Inferior parietal cortex (tissue), 1 donor: ENCODE measurements at regions not wholly inside any gene's neighbourhood (a gene's known extent, or its start where the extent isn't known, plus 50 kb on each side); places are given as distances from the start of the nearest gene placed in this dataset.
A peak's percentile ranks its signal among the peaks of the same experiment; 100 is the strongest.

Source experiments
- DNase-seq: peaks from one replicate; pipeline ENCODE4 v3.0.0-alpha.2; 2016; ENCODE audit errors: extremely low spot score

DNA sequence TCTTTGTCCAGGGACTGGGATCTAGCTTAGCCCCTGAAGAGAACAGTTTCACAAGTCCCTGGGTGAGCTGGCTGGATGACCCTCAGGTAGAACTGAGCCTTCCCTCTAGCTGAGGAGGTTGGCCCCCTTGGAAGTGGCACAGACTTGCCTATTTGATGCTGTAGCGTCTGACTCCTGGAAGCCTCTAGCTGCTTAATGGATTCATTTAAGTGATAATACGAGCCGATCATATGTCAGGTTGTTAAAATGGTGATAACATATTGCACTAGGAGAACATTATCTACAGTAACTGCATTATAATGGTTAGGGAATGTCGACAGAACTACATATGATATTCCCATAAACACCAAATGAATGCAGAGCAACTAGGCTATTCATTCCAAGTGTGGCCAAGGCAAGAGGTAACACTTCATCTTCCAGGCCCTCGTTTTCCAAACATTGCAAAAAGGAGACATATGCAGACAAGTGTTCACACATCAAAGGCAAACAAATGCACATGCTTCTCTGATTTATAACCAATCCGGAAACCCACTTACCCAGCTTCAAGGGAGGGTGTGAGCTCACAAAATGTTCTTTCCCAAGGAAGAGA is 340.1 kb upstream of the PLXNA2 start:
- no peak for DNase-seq

DNA sequence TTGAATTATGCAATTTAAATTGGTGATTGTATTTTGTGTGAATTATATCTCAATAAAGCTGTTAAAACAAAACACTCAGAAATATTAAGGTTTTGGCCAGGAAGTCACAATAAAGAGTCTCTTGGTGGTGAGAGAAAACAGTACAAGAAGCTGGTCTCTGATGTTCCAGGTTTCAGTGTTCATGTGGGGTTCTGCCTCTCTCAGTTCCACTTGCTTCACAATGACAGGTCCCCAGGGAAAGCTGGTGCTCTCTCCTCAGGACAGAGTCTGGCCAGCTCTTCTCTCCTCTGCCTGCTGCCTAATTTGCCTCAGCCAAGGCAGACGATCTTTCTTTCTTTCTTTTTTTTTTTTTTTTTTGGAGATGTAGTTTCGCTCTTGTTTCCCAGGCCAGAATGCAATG is 342.9 kb upstream of the PLXNA2 start:
- DNase-seq: no peak

DNA sequence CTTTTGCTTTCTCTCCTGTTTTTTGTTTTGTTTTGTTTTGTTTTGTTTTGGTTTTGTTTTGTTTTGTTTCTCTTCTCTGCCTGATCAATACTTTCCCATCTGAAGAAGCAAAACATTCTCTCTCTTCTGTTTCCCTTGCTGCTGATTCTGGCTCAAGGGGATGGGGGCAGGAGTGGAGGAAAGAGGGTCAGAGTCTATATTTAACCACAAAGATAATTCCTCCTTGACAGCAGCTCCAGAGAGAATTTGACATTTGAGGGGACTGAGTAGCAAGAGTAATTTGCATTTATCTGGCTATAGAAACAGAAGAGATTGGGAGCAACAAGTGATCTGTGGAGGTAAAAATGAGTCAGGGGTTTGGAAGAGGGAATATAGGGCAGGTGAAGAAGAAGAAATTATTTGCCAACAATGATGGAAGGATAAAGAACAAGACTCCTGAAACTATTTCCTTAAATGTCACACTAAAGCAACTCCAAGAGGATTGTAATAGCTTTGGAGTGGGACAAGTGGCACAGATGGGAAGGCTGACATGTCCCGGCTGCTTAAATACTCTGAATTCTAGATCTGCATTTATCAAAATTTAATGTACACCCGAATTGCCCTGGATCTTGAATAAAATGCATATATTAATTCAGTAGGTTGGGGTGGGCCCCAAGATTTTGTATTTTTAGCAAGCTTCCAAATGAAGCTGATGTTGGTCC is 349.3 kb upstream of the PLXNA2 start:
- DNase-seq: no peak

DNA sequence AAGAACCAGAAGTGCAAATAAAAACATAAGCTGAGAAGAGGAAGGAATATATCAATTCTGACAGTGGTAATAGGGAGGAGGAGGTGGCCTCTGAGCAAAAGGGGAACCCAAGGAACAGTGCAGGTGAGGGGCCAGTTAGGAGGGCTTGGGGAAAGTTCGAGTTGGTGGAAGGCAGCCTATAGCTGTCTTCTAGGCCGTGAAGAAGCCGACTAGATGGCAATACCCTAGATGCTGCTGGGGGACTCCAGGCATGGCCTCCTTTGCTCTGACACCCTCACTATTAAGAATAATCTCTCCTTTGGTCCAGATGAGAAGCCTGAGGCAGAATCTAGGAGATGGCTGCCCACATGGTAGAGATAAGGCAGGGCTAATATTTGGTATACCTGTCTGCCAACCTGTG is 351.1 kb upstream of the PLXNA2 start:
- no peak for DNase-seq

DNA sequence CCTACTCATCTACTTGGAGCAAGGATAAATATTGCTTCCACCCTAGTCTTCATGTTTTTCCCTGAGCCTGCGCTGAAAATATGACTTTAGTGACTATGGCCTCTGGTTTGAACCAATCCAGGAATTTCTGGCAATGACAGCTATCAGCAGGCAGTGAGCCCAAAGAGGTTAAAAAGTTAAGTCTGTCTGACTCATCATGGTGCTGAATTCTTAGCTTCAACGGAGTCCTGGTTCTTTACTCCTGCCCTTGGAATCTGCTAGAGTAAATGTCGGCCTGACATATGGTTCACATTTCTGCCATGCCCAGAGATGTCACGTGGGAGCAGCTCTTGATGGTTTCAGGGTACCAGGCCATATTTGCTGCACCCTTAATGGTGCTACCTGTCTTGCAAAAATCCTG is 351.6 kb upstream of the PLXNA2 start:
- no peak for DNase-seq

DNA sequence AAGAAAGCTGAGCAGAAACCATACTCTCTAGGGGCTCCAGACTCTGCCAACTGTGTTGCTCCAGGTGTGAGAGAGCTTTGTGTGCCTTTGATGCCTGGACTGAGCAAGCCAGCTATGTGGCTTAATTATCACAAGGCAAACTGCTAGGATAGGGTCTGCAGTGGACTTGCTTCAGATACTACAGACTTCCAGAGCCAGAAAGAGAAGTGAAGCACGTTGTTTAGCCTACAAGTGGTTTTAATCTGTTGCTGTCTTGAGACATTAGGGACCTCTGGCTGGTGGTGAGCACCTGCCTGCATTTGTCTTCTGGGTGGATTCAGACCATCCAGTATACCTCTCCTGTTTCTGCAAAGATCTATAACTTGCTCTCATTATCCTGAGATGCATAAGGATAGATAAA is 353.4 kb upstream of the PLXNA2 start:
- DNase-seq: no peak

DNA sequence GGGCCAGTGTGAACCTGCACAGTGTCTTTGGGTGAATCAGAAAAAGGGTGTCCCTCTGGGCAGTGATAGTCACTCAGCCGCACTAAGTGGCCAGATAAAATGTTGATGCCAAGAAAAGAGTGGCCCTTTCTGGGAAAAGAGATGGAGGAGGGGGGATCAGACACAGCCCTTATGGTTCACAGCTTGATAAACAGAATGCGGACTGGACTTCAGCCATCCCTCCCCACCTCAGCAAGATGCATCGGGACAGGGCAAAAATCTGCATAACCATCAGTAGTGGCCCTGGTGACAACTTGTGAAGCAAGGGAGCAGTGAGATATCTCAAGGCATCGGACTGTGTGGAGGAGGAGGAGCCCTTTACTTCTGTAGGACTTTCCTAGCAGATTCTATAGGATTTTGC is 353.8 kb upstream of the PLXNA2 start:
- no peak for DNase-seq

DNA sequence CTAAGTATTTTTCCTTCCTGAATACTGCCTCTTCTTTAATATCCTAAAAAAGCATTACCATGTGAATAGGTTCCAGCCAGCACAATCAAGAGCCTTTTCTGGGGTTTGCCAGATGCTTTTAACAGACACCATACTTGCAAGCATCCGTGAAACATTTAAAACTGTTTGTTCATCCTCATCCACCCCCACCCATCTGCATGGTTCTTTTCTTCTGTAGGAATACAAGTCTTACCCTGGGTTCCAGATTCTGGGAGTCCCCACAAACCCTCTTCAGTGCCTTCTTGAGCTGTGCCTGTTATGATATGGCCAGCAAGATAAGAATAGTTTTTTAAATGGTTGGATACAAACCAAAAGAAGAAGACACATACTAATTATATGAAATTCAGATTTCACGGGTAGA is 354.9 kb upstream of the PLXNA2 start:
- DNase-seq: peak; percentile 32

DNA sequence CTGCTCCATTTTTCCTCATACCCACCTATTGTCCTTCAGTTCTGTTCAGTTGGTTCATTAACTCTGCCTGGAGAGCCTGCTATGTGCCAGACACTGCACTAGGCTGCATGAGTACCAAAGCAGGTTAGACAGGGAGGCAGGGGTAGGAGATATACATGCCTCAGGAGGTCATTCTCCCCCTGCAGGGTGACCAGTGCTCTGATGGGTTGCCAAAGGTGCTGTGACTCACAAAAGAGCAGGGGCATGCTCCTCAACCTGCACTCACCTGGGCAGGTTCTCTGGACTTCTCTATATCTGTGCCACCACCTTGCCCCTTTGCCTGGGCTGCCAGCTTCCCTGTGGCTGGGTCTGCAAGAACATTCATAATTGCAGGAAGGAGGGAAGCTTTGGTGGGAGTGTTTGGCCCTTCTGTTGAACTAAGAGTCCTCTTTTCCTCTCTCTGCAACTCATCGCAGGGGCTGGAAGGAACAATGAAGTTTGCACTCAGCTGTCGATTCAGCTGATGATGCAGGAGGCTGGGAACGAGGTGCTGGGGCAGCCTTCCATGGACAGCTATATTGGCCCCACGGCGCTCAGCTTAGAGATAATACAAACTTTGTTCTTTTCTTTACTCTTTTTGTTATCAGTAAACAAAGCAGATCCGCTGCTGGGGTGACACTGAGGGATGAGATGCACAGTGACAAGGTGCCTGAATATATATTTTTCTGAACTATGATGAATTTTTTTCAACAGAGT is 356.4 kb upstream of the PLXNA2 start:
- DNase-seq: no peak

DNA sequence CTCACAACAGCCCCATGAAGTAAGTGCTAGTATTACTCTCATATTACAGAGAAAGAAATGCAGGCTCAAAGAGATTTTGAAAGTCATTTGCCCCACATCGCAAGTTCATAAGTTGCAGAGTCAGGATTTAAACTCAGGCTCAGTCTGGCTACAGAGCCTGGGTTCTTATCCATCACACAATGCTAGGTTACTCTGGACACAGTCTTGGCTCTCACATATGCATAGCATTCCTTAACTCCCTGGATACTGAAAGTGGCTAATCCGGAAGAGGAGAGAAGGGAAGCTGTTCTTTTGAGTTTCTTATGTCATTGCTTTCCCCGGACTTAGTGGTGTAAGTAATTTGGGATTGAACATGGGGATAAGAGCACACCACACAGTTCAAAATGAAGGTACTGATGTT is 357.4 kb upstream of the PLXNA2 start:
- DNase-seq: no peak

DNA sequence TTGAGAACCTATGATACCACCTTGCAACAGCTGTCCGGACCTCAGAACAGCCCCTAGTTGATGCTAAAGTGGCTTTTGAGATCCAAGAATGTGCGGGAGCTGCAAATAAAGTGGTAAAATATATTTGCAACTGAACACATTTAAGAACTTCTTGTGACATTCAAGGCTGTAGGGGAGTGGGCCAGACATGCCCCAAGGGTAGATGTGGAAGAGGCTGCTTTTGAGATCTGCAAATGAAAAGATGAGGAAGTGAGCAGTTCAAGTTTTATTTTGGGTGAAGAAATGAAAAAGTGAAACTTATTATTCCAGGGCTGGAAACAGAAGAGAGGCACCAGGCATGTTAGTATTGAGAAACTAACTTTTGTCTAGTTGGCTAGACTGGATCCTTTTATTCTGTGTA is 359.5 kb upstream of the PLXNA2 start:
- no peak for DNase-seq

DNA sequence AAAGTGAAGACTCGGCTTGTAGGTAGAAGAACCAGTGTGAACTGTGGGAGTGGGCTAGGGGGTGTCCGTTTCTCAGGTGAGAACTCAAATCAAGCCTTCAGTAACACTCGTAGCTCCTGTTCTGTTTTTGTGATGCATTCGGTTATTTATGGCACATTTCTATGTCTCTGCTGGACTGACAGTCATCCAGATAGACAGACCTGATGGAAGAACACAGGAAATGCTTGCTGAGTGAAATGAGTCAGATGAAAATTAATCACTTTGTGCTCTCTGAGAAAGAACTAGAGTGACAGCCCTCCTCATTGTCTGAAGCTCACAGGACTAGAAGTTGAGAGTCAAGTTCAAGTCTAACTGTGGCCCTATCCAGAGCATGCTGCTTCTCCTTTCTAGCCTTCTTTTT is 360.1 kb upstream of the PLXNA2 start:
- no peak for DNase-seq

DNA sequence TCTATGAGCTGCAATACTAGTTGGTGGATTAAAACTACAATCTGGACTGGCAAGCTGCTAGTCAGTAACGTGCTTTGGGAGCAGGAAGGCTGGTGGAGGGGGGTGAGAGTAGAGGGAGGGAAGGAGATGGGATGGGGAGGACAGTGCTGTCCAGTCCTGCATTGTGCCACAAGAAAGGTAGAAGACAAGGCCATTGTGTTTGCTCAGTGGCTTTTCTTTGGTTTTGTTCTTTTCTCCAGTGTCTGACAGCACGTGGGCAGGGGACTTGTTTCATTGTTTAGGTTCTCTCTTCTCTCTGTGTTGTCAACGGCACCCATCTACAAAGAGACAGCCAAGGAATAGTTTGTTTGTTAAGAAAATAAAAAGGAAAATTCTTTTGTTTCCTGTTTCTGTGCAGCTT is 362.8 kb upstream of the PLXNA2 start:
- DNase-seq: no peak

DNA sequence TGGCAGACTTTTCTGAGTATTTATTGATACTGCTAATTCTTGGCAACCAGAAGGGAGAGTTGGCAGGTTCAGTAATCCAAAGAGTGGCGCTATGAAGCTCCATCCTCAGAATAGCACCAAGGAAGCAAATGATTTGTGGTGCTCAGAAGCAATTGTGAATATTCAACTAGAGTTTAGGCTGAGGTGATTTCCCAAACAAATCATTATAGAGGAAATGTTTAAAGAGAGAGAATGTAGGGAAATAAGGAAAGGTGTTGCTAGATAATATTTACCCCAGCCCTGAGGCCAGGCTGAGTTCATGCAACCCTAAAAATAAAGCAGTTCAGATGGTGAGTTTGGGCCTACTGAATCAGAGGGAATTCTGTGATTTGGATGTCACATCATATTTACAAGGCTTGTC is 363.4 kb upstream of the PLXNA2 start:
- no peak for DNase-seq

DNA sequence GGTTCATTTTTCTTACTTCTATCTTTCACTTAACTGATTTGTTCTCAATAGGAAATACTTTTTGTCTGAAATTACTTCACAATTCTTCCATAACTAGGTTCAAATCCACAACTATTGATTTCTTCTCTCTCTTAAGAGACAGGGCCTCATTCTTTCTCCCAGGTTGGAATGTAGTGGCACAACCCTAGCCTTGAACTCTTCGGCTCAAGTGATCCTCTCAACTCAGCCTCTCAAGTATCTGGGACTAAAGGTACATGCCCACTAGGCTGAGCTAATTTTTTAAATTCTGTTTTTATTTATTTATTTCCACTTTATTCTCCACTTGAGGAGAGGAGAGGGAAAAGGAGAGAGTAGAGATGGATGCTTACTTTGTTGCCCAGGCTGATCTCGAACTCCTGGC is 370.4 kb upstream of the PLXNA2 start:
- DNase-seq: no peak

DNA sequence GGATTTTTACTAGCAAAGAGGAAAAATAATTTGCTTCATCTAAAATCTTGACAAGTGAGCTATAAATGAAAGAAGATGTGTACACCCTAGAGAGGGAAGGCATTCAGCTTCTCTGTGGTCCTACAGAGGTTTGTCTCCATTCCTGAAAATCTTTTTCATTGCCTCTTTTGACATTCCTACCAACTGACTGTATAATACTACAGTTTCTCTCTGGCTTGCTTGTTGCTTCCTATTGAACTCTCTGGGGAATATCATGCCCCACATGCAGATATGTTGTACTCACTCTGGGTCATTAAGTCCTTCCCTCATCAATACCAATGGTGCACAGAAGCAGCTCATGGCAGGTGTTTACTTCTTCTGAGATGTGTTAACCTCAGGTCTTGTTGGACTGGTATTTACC is 371.2 kb upstream of the PLXNA2 start:
- no peak for DNase-seq

DNA sequence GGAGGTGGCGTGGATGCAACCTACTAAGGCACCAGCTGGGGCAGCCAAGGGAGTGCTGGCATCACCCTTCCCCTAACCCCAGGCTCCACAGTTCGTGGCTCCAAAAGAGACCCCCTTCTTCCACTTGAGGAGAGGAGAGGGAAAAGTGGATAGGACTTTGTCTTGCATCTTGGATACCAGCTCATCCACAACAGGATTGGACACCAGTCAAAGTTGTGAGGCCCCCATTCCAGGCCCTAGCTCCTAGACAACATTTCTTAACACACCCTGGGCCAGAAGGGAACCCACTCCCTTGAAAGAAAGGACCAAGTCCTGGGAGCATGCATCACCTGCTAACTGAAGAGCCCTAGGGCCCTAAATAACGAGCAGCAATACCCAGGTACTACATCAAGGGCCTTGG is 372.6 kb upstream of the PLXNA2 start:
- no peak for DNase-seq

DNA sequence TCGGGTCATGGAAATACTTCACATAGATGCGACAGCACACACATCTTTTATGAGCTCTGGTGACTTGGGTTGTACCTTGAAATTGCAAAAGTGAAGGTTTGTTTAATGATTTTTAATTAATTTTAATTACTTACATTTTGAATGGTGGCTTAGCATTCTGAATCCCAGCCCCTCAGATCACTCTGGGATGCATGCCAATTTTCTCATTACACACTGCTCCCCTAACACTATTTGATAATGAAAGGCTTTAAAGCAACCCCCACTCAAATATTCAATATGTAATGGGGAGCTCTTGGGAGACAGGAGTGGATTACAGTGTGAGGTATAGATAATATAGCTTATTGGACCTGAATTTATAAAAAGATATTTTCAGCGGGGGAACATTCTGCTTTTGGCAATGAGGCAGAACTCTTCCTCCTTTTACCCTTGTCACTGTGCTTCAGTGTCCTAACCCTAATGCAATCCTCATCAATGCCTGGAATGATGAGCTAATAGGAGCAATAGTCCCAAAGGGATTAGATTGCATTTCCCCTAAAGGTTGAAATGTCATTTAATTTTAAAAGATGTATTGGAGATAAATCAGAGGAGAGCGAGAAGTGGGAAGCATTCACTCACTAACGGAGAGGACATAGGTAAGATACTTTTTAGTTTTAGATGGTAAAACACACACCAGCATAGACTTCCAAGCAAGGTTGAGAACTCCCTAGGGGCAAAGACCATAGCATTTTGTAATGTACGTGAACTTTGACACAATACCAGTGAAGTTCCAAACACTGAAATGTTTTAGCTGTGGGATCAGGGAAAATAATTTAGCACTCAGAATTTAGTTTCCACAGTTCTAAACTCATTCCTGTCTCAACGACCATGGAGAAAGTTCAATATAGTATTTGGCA is 384.1 kb upstream of the PLXNA2 start:
- no peak for DNase-seq

DNA sequence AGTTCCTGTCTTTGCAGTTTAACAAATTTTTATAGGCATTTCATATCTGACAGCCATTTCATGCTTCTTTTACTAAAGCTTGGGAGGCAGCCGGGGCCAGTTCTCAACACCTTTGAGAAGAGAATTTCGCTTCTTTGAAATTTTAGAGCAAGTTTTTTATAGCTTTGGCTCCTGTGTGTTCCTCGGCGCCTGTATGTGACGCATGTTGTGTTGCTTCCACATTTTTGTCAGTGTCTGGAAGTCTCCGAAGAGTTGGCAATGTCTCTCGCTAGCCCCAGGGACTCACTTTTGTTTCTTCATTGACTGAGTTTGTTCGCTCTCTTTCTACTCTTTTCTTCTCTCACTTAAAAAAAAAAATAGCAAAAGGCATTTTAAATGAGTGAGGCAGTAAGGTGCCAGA is 386.9 kb upstream of the PLXNA2 start:
- peak; percentile 43 for DNase-seq

DNA sequence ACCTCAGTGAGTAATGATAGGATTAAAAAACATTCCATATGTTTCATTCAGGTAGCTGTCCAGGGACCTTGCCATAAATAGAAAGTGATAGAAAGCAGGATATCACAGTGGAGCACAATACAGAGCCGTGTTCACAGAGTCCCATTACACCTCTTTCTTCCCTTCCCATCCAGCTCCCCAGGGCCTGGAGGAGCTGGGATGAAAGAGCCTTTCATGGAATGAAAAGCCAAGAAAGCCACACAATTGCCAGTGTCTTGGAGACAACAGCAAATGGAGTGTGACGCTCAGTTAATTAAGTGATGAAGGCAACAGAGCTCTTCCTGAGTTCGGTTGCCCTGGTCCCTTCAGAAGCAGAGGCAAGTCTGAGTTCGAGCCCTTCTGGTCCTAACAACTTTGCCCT is 387.3 kb upstream of the PLXNA2 start:
- no peak for DNase-seq

DNA sequence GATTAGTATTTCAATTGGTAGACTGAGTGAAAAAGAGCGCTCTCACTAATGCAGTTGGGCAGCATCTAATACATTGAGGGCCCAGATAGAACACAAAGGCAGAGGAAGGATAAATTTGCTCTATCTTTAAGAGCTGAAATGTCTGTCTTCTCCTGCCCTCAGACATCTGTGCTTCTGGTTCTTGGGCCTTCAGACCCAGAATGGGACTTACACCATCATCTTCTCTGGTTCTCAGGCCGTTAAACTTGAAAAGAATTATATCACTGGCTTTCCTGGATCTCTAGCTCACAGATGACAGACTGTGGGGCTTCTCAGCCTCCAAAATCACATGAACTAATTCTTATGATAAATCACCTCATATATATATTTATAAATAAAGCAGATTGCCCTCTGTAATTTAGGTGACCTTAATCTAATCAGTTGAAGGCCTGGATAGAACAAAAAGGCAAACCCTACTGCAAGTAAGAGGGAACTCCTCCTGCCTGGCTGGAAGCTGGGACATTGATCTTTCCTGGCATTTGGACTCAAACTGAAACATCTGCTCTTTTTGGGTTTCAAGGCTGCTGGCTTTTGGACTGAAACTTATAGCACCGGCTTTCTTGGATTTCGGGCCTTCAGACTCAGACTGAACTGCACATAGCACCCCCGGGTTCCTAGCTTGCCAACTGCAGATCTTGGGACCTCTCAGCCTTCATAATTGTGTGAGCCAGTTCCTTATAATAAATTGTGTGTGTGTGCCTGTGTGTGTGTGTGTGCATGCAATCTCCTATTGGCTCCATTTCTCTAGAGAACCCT is 390.4 kb upstream of the PLXNA2 start:
- DNase-seq: no peak

DNA sequence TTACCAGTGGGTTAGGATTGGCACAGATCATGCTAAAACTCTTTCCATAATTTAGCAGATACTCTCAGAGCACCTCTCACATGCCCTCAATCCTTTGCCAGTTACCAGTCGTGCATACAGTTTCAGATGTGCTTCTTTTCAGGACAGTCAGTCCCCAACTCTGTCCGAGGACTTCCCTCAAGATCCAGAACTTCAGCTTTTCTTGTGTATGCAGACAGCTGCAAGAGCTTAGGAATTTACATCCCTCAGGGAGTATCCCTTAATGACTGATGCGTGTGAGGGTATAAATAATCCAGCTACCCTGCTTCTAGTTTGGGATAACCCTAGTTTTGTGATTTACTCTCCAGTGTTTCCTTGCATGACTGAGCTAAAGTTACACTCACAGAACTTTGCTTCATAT is 393.0 kb upstream of the PLXNA2 start:
- no peak for DNase-seq
